Stimulated activated CD4-positive, alpha-beta T cell treated with anti-CD3 and anti-CD28 coated beads, TNF-alpha, amount 100 ng/mL, for 24 hours (primary cell): ENCODE measurements at regions not wholly inside any gene's neighbourhood (a gene's known extent, or its start where the extent isn't known, plus 50 kb on each side); places are given as distances from the start of the nearest gene placed in this dataset.

Experiments used
- DNase-seq, 3 experiments: peaks; one replicate each; pipeline ENCODE4 v3.0.0-alpha.2; 2020; ENCODE audit warnings: low read depth in 3 of 3

DNA sequence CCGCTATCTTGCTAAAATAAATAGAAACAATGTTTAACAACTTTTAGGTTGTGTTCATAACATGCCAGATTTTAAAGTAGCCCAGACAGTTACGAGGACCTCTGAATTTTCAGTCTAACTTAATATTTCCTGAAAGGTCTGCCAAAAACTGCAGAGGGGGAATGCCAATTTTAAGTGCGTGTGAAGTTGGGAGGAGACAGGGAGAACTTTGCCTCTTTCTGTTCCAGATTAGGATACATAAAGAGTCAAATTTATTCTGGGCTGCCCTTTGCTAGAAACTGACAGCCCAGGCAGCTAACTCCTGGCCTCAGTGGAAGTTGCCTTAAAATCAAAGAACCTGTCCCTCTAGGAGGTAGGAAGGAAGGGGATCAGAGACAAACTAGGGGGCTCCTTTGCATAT, 52.3 kb upstream of the PIP4K2A start:
- no peak for DNase-seq

- DNase-seq = no peak
Measured at GRCh38 chr10:22765660-22766547, 51.5 kb upstream of the PIP4K2A start.

GRCh38 chr10:22764639-22765038, 50.3 kb upstream of the PIP4K2A start:
- DNase-seq = no peak
